Dendritic cell treated with granulocyte-macrophage colony-stimulating factor and Interleukin-4, amounts not matched to agents 40 ng/mL and 50 ng/mL, for 4 days (primary cell): ENCODE measurements at regions not wholly inside any gene's neighbourhood (a gene's known extent, or its start where the extent isn't known, plus 50 kb on each side); places are given as distances from the start of the nearest gene placed in this dataset.
"Not testable (repeated sequence)": the region's sequence is repeated elsewhere in the genome, so short reads cannot be mapped to it uniquely, and the experiment has no call there.

Experiments used
- H3K27ac Mint-ChIP-seq: one replicate; pipeline ENCODE4 v1.8.0; 2022; ENCODE audit warnings: mild to moderate bottlenecking, mixed read lengths
- H3K27me3 Mint-ChIP-seq: one replicate; pipeline ENCODE4 v1.8.0; 2022; ENCODE audit warnings: mild to moderate bottlenecking, mixed read lengths
- H3K36me3 Mint-ChIP-seq: one replicate; pipeline ENCODE4 v1.8.0; 2022; ENCODE audit warnings: low read depth, mixed read lengths
- H3K4me1 Mint-ChIP-seq: one replicate; pipeline ENCODE4 v1.8.0; 2022; ENCODE audit warnings: low read depth, mixed read lengths
- H3K4me3 Mint-ChIP-seq: one replicate; pipeline ENCODE4 v1.8.0; 2022; ENCODE audit warnings: mild to moderate bottlenecking, moderate library complexity, mixed read lengths
- H3K9me3 Mint-ChIP-seq: one replicate; pipeline ENCODE4 v1.8.0; 2022; ENCODE audit warnings: mixed read lengths
- intact Hi-C: fragments of 100-400 bp; cut with micrococcal nuclease; formaldehyde crosslinking; loops from one replicate; pipeline ENCODE4 v1.15.0; 2022

DNA sequence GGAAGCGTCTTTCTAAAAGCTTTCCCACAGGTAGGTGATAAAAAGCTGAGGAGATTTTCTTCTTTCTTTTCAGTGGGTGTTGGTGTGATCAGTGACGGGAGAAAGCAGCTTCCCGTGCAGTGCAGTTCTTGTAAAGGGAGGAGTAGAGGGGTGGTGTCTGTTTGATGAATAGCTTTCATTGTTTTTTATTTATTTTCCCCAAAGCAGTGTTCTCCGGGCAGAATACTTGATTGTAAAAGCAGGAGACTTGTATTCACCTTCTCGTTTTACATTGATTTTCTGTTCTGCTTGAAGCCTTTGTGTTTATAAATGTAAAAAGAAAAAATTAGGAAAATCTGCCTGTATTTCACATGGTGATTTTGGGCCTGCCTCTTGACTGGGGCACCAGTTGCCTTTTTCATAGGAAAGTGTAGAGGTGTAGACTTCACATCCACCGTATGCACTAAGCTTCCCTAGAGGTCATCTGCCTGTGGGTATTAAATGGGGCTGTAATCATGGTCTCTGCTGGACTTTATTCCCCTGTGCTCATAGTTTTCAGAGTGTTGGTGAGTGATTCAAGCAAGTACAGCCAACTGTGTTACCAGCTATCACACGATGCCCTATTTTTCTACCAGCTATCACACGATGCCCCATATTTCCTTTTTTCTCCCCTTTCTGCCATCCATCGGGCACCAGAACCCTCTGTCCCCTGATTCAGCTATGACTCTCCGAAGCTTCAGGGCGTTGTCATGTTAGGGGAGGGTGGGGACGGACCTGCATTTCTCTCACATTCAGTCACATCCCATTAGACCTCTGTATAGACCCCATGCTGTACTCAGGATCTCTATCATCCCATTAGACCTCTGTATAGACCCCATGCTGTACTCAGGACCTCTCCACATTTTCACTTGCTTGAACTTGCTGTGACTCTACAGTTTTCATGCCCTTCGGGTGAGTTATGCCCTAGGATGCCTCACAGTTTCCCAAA is 526.5 kb downstream of the TRIML1 start:
- H3K9me3 Mint-ChIP-seq: peaks cover 39% of the 10 kb centered on the region
- H3K27ac Mint-ChIP-seq: no peak overlapping the region
- H3K4me1 Mint-ChIP-seq: no peaks in the 10 kb centered on the region
- intact Hi-C loops: no loop called here
- no peak overlapping the region for H3K4me3 Mint-ChIP-seq
- no peaks in the 10 kb centered on the region for H3K27me3 Mint-ChIP-seq
- no peaks in the 10 kb centered on the region for H3K36me3 Mint-ChIP-seq

DNA sequence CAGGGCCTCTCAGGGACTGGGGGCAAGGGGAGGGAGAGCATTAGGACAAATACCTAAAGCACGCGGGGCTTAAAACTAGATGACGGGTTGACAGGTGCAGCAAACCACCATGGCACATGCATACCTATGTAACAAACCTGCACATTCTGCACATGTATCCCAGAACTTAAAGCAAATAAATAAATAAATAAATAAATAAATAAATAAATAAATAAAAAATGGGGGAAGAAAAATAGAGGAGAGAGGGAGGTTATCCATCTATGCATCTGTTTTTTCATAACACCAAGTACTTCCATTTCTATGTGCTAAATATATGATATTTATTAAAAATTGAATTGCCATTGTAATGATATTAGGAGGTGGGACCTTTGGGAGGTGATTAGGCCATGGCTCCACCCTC is 539.5 kb downstream of the TRIML1 start:
- H3K27ac Mint-ChIP-seq, intact Hi-C loops, H3K4me3 Mint-ChIP-seq, H3K4me1 Mint-ChIP-seq, H3K36me3 Mint-ChIP-seq, H3K27me3 Mint-ChIP-seq: not testable (repeated sequence)
- H3K9me3 Mint-ChIP-seq: peaks cover 49% of the 10 kb centered on the region

DNA sequence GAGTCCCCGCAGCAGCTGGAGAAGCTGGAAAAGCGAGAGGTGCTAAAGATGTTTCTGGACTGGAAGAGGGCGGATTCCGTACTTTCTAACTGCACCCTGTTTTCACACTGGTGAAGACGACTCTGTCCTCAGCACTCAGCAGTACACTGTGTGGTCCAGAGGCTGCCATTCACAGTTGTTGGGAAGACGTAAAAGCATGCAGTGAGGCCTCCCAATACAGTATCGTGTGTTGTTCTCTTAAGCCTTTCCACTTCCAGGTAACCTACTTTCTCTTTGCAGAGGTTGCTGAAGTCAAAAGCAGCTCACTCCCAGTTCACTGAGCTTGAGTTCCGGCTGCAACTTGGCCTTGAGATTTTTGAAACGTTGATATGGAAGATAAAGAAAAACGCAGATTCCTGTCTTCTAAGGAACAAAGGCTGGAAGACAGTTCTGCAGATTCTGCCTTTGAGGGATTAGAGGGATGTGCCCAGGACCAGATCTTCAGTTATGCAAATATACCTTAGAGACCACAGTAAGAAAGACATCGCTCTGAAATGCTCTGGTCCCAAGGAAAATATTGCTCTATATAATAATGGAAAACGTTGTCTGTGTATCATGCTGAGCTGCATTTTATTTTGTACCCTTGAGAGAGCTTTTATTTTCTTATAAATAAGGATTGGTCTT is 540.9 kb downstream of the TRIML1 start:
- intact Hi-C loops: no loop called here
- Mint-ChIP-seq H3K36me3 (no peaks in the 10 kb centered on the region), H3K4me1 (no peaks in the 10 kb centered on the region), H3K9me3 (peaks cover 42% of the 10 kb centered on the region), H3K4me3 (no peak overlapping the region), H3K27me3 (no peaks in the 10 kb centered on the region), H3K27ac (no peak overlapping the region)

DNA sequence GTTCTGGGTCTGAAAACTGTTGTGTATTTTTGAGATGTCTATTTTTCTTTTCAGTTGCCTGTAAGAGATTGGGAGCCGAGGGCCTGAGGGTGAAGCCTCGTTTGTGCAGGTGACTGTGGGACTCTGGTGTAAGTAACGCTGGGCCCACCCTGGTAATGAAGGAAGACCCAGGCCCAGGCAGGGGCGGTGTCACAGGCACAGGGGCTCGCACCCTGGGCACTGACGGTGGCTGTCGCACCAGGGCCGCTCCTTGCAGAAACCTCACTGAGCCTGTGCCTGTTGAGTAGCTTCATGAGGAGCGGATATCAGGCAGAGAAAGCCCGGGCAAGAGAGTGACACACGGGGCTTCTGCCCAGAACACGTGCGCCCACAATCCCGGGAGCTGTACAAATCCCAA is 541.4 kb downstream of the TRIML1 start:
- H3K27me3 Mint-ChIP-seq: no peaks in the 10 kb centered on the region
- H3K9me3 Mint-ChIP-seq: peaks cover 36% of the 10 kb centered on the region
- intact Hi-C loops: no loop called here
- no peaks in the 10 kb centered on the region for H3K4me1 Mint-ChIP-seq
- H3K36me3 Mint-ChIP-seq: no peaks in the 10 kb centered on the region
- H3K27ac Mint-ChIP-seq: no peak overlapping the region
- H3K4me3 Mint-ChIP-seq: no peak overlapping the region

DNA sequence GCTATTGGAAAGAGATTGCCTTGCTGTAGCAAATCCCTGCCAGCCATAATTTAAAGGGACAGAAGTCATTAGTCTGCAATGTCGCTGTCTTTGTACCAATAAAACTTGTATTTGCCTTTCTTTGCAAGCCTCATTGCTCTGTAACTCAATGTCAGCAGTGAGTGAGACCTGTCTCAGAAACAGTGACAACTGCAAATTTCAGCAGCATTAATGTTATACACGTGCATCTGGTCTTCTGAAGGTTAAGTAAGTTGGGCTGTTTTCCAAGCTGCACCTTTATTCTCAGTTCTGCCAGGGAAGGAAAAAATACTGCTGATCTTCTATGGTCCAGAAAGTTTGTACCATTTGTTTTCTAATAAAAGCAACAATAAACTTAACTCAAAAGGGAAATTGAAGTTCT is 543.1 kb downstream of the TRIML1 start:
- no peaks in the 10 kb centered on the region for H3K36me3 Mint-ChIP-seq
- peaks cover 38% of the 10 kb centered on the region for H3K9me3 Mint-ChIP-seq
- H3K27ac Mint-ChIP-seq: no peak overlapping the region
- no peak overlapping the region for H3K4me3 Mint-ChIP-seq
- intact Hi-C loops: no loop called here
- H3K4me1 Mint-ChIP-seq: no peaks in the 10 kb centered on the region
- H3K27me3 Mint-ChIP-seq: no peaks in the 10 kb centered on the region

DNA sequence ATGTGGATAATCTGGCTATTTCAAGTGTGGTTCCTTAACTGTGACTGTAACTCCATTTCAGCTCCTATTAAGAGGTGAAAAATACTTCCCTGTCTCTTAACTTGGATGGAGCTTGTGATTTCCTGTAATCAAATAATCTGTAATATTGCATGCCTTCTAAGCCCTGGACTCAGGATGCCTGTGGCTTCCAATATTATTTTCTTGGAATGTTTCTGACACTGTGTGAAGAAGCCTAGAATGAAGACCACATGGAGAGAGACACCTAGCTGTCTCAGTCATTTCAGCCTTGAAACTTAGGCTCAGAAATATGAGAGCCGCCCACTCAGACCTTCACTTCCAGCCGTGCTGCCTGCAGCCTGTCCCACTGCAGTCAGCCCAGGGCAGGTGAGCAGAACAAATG is 544.3 kb downstream of the TRIML1 start:
- Mint-ChIP-seq H3K27me3 (no peaks in the 10 kb centered on the region), H3K27ac (no peak overlapping the region), H3K4me1 (no peaks in the 10 kb centered on the region), H3K36me3 (no peaks in the 10 kb centered on the region), H3K9me3 (peaks cover 35% of the 10 kb centered on the region), H3K4me3 (no peak overlapping the region)
- intact Hi-C loops: no loop called here

DNA sequence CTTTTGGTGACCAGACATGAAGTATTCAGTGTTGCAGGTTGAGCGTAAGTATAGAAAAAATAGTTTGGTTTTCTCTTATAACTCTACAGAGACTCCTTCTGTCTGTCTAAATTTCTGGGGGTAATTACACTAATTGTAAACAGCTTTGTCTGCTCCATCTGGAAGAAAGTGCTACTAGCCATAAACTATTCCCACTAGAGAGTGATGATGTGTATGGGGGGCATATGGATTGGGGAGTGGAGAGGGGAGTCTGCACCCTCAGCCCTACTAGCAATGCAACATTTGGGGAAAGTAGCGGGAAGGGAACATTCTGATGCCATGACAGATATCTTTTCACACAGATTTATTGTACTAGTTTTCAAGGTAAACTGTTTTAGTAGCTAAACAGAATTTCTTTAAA is 549.7 kb downstream of the TRIML1 start:
- H3K4me3 Mint-ChIP-seq: no peak overlapping the region
- no peaks in the 10 kb centered on the region for H3K36me3 Mint-ChIP-seq
- peaks cover 13% of the 10 kb centered on the region for H3K9me3 Mint-ChIP-seq
- H3K4me1 Mint-ChIP-seq: no peaks in the 10 kb centered on the region
- no peaks in the 10 kb centered on the region for H3K27me3 Mint-ChIP-seq
- intact Hi-C loops: no loop called here
- H3K27ac Mint-ChIP-seq: no peak overlapping the region

DNA sequence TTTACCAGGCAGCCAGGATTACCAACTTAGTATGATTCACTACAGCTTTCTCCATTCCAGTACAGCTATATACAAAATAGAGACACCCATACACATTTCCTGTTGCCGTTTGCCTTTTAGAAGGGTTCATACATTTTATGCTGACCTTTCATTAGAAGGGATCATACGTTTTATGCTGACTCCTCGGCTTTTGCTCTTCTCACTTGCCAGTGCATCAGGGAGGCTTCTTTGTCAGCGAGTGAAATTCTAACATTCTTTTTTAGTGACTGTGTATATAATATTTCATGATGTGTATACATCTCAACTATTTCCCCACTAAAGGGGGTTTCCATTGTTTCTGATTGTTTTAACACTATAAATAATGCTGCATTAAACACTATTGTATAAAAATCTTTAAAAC is 552.6 kb downstream of the TRIML1 start:
- Mint-ChIP-seq H3K36me3 (no peaks in the 10 kb centered on the region), H3K27ac (no peak overlapping the region), H3K4me1 (no peaks in the 10 kb centered on the region), H3K27me3 (no peaks in the 10 kb centered on the region), H3K4me3 (no peak overlapping the region), H3K9me3 (peaks cover 10% of the 10 kb centered on the region)
- intact Hi-C loops: no loop called here

DNA sequence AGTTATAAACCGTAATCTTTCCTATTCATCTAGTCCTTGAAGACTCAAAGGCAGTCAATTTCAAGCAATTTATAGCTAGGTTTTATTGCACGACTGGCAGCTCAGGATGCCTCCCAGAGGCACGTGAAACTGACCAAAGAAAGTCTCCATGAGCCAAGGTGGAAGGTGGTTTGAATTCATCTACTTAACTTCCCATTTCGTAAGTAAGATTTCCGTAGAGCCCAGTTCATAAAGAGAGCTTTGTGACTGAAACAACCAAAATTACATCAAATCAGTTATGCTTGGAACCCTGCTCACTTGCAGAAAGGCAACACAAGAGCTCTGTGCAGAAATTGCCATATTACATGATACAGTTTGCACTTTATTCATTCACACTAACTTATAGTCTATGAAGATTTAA is 556.0 kb downstream of the TRIML1 start:
- Mint-ChIP-seq H3K36me3 (no peaks in the 10 kb centered on the region), H3K4me1 (no peaks in the 10 kb centered on the region), H3K27ac (no peak overlapping the region), H3K4me3 (no peak overlapping the region), H3K27me3 (no peaks in the 10 kb centered on the region), H3K9me3 (peaks cover 8% of the 10 kb centered on the region)
- intact Hi-C loops: no loop called here

DNA sequence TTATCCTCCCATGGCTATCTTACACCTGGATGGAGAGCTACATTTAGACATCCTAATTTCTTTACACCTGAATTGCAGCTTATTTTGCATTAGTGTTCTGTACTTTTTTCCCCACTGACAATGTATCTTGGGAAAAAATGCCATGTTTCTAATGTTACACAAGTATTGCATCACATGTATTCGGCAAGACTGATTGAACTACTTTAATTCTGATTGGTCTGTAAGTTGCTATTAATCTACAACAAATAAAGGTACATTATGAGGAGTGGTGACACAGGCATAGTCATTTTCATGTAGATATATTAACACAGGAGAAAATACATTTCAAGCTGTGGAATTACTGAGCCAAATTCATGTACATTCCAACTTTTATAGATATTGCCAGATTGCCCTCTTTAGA is 558.0 kb downstream of the TRIML1 start:
- Mint-ChIP-seq H3K4me1 (no peaks in the 10 kb centered on the region), H3K27ac (no peak overlapping the region), H3K27me3 (no peaks in the 10 kb centered on the region), H3K9me3 (peaks cover 22% of the 10 kb centered on the region), H3K4me3 (no peak overlapping the region), H3K36me3 (no peaks in the 10 kb centered on the region)
- intact Hi-C loops: no loop called here

DNA sequence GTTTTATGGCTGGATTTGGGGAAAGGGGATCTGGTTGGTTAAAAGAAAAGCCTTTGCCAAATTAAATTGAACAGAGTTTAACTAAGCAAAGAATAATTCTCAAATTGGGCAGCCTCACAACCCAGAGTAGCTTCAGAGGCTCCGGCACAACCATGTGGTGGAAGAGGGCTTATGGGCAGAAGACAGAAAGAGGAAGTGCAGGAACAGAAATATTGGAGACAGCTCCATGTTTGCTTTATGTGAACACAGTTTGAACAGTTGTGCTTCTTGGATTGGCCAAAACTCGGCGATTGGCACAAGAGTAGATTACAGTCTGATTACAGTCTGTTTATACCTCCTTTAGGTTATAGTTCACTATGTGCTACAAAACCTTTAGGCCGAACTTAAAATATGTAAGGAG is 562.7 kb downstream of the TRIML1 start:
- H3K27ac Mint-ChIP-seq: no peak overlapping the region
- intact Hi-C loops: no loop called here
- no peaks in the 10 kb centered on the region for H3K36me3 Mint-ChIP-seq
- H3K9me3 Mint-ChIP-seq: peaks cover 30% of the 10 kb centered on the region
- H3K27me3 Mint-ChIP-seq: no peaks in the 10 kb centered on the region
- H3K4me3 Mint-ChIP-seq: no peak overlapping the region
- H3K4me1 Mint-ChIP-seq: no peaks in the 10 kb centered on the region

DNA sequence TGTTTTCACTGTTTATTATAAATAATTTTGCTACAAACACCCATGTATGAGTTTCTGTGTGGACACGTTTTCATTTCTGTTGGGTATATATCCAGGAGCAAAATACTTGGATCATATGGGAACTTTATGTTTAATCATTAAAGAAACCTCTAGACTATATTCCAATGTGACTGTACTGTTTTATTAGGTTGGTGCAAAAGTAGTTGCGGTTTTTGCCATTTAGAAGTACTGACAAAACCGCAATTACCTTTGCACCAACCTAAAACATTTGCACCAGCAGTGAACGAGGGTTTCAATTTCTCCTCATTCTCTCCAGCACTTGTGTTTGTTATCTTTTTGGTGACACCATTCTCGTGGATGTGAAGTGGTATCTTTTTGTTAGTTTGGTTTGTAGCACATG is 565.0 kb downstream of the TRIML1 start:
- Mint-ChIP-seq H3K27ac (no peak overlapping the region), H3K4me1 (no peaks in the 10 kb centered on the region), H3K9me3 (peaks cover 46% of the 10 kb centered on the region)

DNA sequence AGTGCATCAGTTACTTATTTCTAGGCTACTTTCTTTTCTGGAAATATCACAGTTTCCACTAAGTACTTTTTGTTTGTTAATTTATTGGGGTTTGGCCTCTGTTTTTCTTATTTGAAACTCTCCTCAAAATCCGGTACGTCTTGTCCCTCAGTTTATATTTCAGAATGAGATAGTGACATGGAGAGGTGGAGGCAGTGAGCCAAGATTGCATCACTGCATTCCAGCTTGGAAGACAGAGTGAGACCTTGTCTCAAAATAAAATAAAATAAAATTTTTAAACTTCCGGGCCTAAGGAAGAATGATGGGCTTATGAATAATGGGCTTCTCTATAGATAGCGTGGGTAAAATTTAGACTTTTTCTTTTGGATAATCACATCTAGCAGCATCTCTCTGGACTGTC is 567.8 kb downstream of the TRIML1 start:
- intact Hi-C loops: no loop called here
- H3K4me1 Mint-ChIP-seq: no peaks in the 10 kb centered on the region

More for the DNA sequence above, 565.0 kb downstream of the TRIML1 start:
- H3K36me3 Mint-ChIP-seq: no peaks in the 10 kb centered on the region
- H3K4me3 Mint-ChIP-seq: no peak overlapping the region
- no peaks in the 10 kb centered on the region for H3K27me3 Mint-ChIP-seq
- intact Hi-C loops: no loop called here

DNA sequence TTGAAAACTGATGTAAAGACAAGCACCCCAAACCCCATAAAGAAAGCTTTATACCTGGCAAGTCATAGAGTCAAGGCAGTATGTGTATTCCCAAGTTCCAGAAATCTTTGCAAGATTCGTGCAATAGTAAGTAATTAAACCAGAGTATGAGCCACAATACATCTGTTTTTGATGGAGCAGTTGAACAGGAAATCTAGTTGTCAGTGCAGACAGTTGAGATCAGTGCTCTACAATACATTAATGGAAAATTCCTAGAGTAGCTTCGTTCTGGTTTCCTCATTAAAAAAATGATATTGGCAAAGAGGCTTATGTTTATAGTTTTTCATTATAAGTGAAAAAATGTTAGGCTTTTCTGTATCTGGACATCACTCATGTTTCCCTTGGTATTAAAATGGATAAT is 575.3 kb downstream of the TRIML1 start:
- H3K27ac Mint-ChIP-seq: no peak overlapping the region
- no peaks in the 10 kb centered on the region for H3K36me3 Mint-ChIP-seq
- peaks cover 12% of the 10 kb centered on the region for H3K9me3 Mint-ChIP-seq
- H3K4me1 Mint-ChIP-seq: no peaks in the 10 kb centered on the region
- intact Hi-C loops: no loop called here
- H3K4me3 Mint-ChIP-seq: no peak overlapping the region
- no peaks in the 10 kb centered on the region for H3K27me3 Mint-ChIP-seq

More for the DNA sequence above, 567.8 kb downstream of the TRIML1 start:
- Mint-ChIP-seq H3K4me3 (no peak overlapping the region), H3K27ac (no peak overlapping the region), H3K27me3 (no peaks in the 10 kb centered on the region), H3K36me3 (no peaks in the 10 kb centered on the region), H3K9me3 (peaks cover 33% of the 10 kb centered on the region)
